ENCODE measurements at regions not wholly inside any gene's neighbourhood (a gene's known extent, or its start where the extent isn't known, plus 50 kb on each side); places are given as distances from the start of the nearest gene placed in this dataset.

DNA sequence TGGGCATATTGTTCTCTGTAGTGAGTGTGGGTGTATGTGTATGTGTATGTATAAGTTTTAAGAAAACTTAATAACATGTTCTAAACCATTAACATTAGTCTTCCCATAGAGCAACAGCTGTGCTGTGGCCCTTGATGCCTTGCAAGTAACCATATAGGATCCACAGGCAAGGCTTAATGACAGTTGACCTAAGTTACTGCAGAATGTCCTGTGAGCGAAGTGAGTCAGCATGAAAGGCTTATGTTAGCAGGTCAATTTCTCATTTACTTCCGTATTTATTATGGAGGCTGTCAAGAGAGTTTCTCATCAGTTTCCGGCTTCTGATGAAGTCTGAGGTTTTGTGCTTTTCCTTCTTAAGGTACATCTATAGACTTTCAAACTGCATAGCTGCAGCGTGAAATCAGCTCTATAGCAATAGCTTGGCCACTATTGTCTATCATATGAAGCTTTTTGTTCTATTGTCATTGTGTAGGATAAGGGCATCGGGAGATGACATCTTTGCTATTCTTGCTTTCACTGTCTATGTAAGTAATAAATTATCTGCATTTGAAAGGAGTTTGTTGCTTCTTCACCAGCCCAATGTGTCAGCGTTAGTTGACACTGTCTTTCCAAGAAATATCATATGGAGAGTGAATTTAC is 1153.4 kb upstream of the AGA start:
- Histone ChIP-seq H3K27me3 (ENCODE audit: control insufficient read depth, insufficient read depth, low read length) (no peaks in the 10 kb centered on the region), H3K27ac (ENCODE audit: low read depth, low read length) (no peak overlapping the region), H3K4me3 (ENCODE audit: low read depth, low read length) (no peak overlapping the region), H3K36me3 (ENCODE audit: control insufficient read depth, insufficient read depth, low read length) (no peaks in the 10 kb centered on the region), H3K9me3 (ENCODE audit: control insufficient read depth, insufficient read depth, low read length) (no peaks in the 10 kb centered on the region), H3K4me1 (ENCODE audit: control insufficient read depth, insufficient read depth, low read length) (no peaks in the 10 kb centered on the region)
- no CpG with 5 or more reads among the region's 6 CpGs for WGBS (ENCODE audit: insufficient coverage)
- DNase-seq (ENCODE audit: low read depth in 4 of 6, low spot score in 6 of 6) = no peak

DNA sequence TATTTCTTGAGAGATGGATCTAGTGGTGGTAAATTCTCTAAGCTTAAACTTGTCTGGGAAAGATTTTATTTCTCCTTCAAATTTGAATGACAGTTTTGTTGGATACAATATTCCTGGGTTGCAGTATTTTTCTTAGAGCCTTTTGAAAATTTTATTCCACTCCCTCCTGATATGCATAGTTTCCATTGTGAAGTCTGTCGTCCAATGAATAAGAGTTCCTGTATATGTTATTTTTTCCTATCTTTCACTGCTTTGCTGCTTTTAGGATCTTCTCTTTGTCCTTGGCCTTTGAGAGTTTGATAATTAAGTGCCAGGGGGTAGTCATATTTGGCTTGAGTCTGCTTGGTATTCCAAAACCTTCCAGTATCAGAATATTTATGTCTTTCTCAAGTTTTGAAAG is 1156.4 kb upstream of the AGA start:
- Histone ChIP-seq H3K36me3 (ENCODE audit: control insufficient read depth, insufficient read depth, low read length) (no peaks in the 10 kb centered on the region), H3K4me3 (ENCODE audit: low read depth, low read length) (no peak overlapping the region), H3K9me3 (ENCODE audit: control insufficient read depth, insufficient read depth, low read length) (no peaks in the 10 kb centered on the region), H3K4me1 (ENCODE audit: control insufficient read depth, insufficient read depth, low read length) (no peaks in the 10 kb centered on the region), H3K27me3 (ENCODE audit: control insufficient read depth, insufficient read depth, low read length) (no peaks in the 10 kb centered on the region), H3K27ac (ENCODE audit: low read depth, low read length) (no peak overlapping the region)
- no peak for DNase-seq (ENCODE audit: low read depth in 4 of 6, low spot score in 6 of 6)
- WGBS (ENCODE audit: insufficient coverage) = no CpG with 5 or more reads among the region's 1 CpG

DNA sequence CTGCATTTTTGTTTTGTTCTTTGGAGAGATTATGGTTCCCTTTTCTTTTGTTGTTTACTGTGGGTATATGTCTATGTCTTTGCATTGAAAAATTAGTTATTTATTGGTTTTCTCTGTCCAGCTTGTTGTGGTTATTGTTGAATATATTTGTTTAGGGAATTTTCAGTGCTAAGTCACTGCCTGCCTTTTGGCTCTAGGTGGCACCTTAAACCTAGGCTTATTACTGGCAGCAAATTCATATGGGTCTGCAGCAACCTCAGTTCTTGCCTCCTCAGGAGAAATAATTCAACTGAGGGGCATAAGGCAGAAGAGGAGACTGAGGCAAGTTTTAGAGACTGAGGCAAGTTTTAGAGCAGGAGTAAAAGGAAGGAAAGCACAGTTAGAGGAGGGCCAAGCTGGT is 1157.3 kb upstream of the AGA start:
- Histone ChIP-seq H3K27ac (ENCODE audit: low read depth, low read length) (no peak overlapping the region), H3K27me3 (ENCODE audit: control insufficient read depth, insufficient read depth, low read length) (no peaks in the 10 kb centered on the region), H3K9me3 (ENCODE audit: control insufficient read depth, insufficient read depth, low read length) (no peaks in the 10 kb centered on the region), H3K36me3 (ENCODE audit: control insufficient read depth, insufficient read depth, low read length) (no peaks in the 10 kb centered on the region), H3K4me3 (ENCODE audit: low read depth, low read length) (no peak overlapping the region), H3K4me1 (ENCODE audit: control insufficient read depth, insufficient read depth, low read length) (no peaks in the 10 kb centered on the region)
- DNase-seq (ENCODE audit: low read depth in 4 of 6, low spot score in 6 of 6) = no peak

DNA sequence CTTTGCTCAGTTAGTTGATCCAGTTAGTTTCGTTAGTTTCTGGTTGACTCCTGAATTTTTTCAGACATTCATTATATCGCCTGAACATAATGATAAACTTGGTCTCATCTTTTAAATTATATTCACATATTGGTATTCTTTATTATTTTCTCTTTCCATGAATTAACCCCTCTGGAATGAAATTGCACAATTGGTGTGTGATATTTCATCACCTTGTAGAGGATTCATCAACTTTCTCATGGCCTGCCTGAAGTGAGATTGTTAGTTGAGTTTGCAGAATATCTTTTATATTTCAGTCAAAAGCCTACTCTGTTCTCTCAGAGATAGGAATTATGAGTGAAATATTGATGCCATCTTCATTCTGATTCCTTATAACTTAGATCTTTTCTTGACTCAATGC is 1160.6 kb upstream of the AGA start:
- no peaks in the 10 kb centered on the region for H3K9me3 ChIP-seq (ENCODE audit: control insufficient read depth, insufficient read depth, low read length)
- WGBS (ENCODE audit: insufficient coverage) = no CpG with 5 or more reads among the region's 2 CpGs

DNA sequence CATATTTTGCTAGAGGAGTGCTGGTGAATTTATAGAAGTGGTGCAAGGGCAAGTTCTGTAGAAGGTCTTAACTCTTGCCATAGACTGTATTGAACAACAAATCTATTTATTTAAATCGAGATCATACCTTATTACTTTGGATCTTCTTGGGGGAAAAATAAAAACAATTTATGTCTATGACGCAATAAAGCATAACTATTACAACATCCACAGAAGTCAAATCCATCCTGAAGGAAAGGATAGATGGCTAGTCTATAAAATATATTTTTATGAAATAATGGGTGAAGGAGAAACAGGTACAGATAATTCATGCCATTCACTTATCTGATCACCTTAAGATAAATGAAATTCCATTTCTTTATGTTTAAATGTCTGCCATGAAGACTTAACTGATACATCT is 1168.8 kb upstream of the AGA start:
- Histone ChIP-seq H3K27me3 (ENCODE audit: control insufficient read depth, insufficient read depth, low read length) (no peaks in the 10 kb centered on the region), H3K4me3 (ENCODE audit: low read depth, low read length) (no peak overlapping the region), H3K4me1 (ENCODE audit: control insufficient read depth, insufficient read depth, low read length) (no peaks in the 10 kb centered on the region), H3K36me3 (ENCODE audit: control insufficient read depth, insufficient read depth, low read length) (no peaks in the 10 kb centered on the region), H3K9me3 (ENCODE audit: control insufficient read depth, insufficient read depth, low read length) (no peaks in the 10 kb centered on the region), H3K27ac (ENCODE audit: low read depth, low read length) (no peak overlapping the region)
- DNase-seq (ENCODE audit: low read depth in 4 of 6, low spot score in 6 of 6) = no peak
- WGBS (ENCODE audit: insufficient coverage) = no CpG with 5 or more reads among the region's 2 CpGs

More for the DNA sequence above, 1160.6 kb upstream of the AGA start:
- H3K36me3 ChIP-seq (ENCODE audit: control insufficient read depth, insufficient read depth, low read length) = no peaks in the 10 kb centered on the region
- no peak overlapping the region for H3K27ac ChIP-seq (ENCODE audit: low read depth, low read length)
- H3K4me1 ChIP-seq (ENCODE audit: control insufficient read depth, insufficient read depth, low read length) = no peaks in the 10 kb centered on the region
- no peak for DNase-seq (ENCODE audit: low read depth in 4 of 6, low spot score in 6 of 6)
- no peak overlapping the region for H3K4me3 ChIP-seq (ENCODE audit: low read depth, low read length)
- no peaks in the 10 kb centered on the region for H3K27me3 ChIP-seq (ENCODE audit: control insufficient read depth, insufficient read depth, low read length)

DNA sequence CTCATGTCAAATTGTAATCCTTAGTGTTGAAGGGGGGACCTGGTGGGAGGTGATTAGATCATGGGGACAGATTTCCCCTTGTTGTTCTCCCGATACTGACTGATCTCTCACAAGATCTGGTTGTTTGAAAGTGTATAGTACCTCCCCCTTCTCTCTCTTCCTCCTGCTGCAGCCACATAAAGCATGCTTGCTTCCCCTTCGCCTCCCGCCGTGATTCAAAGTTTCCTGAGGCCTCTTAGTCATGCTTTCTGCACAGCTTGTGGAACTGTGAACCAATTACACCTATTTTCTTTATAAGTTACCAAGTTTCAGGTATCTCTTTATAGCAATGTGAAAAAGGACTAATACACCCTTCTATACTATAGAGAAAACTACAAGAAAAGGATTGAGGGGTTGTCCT is 1170.5 kb upstream of the AGA start:
- no peaks in the 10 kb centered on the region for H3K36me3 ChIP-seq (ENCODE audit: control insufficient read depth, insufficient read depth, low read length)
- no peaks in the 10 kb centered on the region for H3K27me3 ChIP-seq (ENCODE audit: control insufficient read depth, insufficient read depth, low read length)
- H3K9me3 ChIP-seq (ENCODE audit: control insufficient read depth, insufficient read depth, low read length) = no peaks in the 10 kb centered on the region
- H3K27ac ChIP-seq (ENCODE audit: low read depth, low read length) = no peak overlapping the region
- H3K4me1 ChIP-seq (ENCODE audit: control insufficient read depth, insufficient read depth, low read length) = no peaks in the 10 kb centered on the region
- DNase-seq (ENCODE audit: low read depth in 4 of 6, low spot score in 6 of 6) = peak in 2 of 6 donors; percentile 11 to 33
- H3K4me3 ChIP-seq (ENCODE audit: low read depth, low read length) = no peak overlapping the region
- no CpG with 5 or more reads among the region's 4 CpGs for WGBS (ENCODE audit: insufficient coverage)

DNA sequence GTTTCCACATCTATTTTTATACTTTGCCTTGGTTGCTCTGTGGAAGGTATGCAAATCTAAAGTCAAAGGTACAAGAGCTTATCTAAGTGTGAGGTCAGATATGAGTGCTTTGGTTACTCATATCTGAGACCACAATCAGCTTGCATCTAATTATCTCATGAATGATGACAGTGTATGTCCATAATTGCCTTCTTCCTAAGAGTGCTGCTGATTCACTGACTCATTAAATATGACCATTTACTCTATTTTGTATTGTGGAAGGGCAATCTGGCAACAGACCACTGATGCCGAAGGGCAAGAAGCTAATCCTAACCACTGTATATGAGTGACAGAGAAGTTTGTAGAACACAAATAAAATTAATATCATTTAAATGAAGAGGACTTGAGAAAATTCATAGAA is 1190.2 kb upstream of the AGA start:
- H3K9me3 ChIP-seq (ENCODE audit: control insufficient read depth, insufficient read depth, low read length) = peaks cover 1% of the 10 kb centered on the region
- no peak for DNase-seq (ENCODE audit: low read depth in 4 of 6, low spot score in 6 of 6)
- no peaks in the 10 kb centered on the region for H3K36me3 ChIP-seq (ENCODE audit: control insufficient read depth, insufficient read depth, low read length)
- H3K4me3 ChIP-seq (ENCODE audit: low read depth, low read length) = no peak overlapping the region
- H3K27me3 ChIP-seq (ENCODE audit: control insufficient read depth, insufficient read depth, low read length) = no peaks in the 10 kb centered on the region
- WGBS (ENCODE audit: insufficient coverage) = no CpG with 5 or more reads among the region's 1 CpG
- H3K4me1 ChIP-seq (ENCODE audit: control insufficient read depth, insufficient read depth, low read length) = no peaks in the 10 kb centered on the region
- no peak overlapping the region for H3K27ac ChIP-seq (ENCODE audit: low read depth, low read length)

DNA sequence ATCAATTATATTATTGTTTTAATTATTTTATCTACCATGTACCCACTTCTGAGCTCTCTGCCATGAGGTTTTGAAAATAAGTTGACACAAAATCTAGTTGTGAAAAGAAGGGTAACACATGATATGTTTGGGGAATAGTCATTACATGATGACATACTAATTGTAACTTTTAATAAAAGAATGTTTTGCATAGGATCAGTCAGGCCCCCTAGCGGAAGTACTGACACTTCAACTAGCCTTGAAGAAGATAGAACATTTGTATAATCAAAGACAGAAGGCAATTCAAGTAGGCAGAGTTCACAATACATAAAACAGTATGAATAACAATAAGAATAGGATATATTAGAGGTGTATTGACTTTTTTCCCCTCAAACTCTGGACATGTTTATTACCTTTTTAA is 1191.0 kb upstream of the AGA start:
- Histone ChIP-seq H3K27ac (ENCODE audit: low read depth, low read length) (no peak overlapping the region), H3K4me1 (ENCODE audit: control insufficient read depth, insufficient read depth, low read length) (no peaks in the 10 kb centered on the region), H3K36me3 (ENCODE audit: control insufficient read depth, insufficient read depth, low read length) (no peaks in the 10 kb centered on the region), H3K4me3 (ENCODE audit: low read depth, low read length) (no peak overlapping the region), H3K27me3 (ENCODE audit: control insufficient read depth, insufficient read depth, low read length) (no peaks in the 10 kb centered on the region), H3K9me3 (ENCODE audit: control insufficient read depth, insufficient read depth, low read length) (peaks cover 1% of the 10 kb centered on the region)
- WGBS (ENCODE audit: insufficient coverage) = no CpG with 5 or more reads among the region's 1 CpG
- DNase-seq (ENCODE audit: low read depth in 4 of 6, low spot score in 6 of 6) = no peak

DNA sequence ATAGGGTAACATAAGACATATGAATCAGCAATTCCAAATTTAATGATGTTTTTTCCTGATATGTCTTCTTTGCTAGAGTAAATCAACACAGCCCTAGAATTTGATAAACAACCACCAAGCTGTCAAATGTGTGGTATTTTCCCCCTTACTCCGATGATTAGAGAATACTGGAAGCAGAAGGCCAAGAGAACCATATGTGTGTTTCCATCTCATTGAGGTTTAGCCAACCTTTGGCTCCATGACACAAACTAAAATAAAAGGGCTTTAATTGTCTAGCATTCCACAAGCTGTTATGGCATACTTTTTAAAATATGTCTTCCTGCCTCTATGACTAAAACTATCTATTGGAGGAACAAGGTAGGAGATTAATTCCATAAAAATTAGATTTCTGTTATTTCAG is 1222.4 kb upstream of the AGA start:
- Histone ChIP-seq H3K4me1 (ENCODE audit: control insufficient read depth, insufficient read depth, low read length) (no peaks in the 10 kb centered on the region), H3K36me3 (ENCODE audit: control insufficient read depth, insufficient read depth, low read length) (no peaks in the 10 kb centered on the region), H3K4me3 (ENCODE audit: low read depth, low read length) (no peak overlapping the region), H3K9me3 (ENCODE audit: control insufficient read depth, insufficient read depth, low read length) (no peaks in the 10 kb centered on the region), H3K27me3 (ENCODE audit: control insufficient read depth, insufficient read depth, low read length) (no peaks in the 10 kb centered on the region), H3K27ac (ENCODE audit: low read depth, low read length) (no peak overlapping the region)
- no CpG with 5 or more reads among the region's 1 CpG for WGBS (ENCODE audit: insufficient coverage)
- DNase-seq (ENCODE audit: low read depth in 4 of 6, low spot score in 6 of 6) = peak in 1 of 6 donors; percentile 75

DNA sequence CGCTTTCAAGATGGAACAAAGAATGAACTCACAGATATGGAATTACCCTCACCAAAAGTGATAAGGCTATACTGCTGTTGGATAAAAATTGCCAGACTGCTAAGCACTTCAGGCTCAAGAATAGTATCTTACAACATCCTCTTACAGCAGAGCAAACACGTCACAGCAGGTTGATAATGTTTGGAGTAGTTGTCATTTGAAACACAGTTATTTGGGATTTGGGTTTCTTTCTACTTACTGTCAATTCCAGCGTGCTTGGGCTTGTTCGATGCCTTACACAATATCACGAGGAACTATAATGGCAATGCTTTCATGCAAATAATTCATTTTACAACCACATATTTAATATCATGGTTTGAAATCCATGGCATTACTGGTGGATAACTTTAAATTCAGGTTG is 1223.7 kb upstream of the AGA start:
- H3K27me3 ChIP-seq (ENCODE audit: control insufficient read depth, insufficient read depth, low read length) = no peaks in the 10 kb centered on the region
- no peak for DNase-seq (ENCODE audit: low read depth in 4 of 6, low spot score in 6 of 6)
- no peak overlapping the region for H3K4me3 ChIP-seq (ENCODE audit: low read depth, low read length)
- H3K27ac ChIP-seq (ENCODE audit: low read depth, low read length) = no peak overlapping the region
- WGBS (ENCODE audit: insufficient coverage) = no CpG with 5 or more reads among the region's 5 CpGs
- no peaks in the 10 kb centered on the region for H3K9me3 ChIP-seq (ENCODE audit: control insufficient read depth, insufficient read depth, low read length)
- H3K4me1 ChIP-seq (ENCODE audit: control insufficient read depth, insufficient read depth, low read length) = no peaks in the 10 kb centered on the region
- no peaks in the 10 kb centered on the region for H3K36me3 ChIP-seq (ENCODE audit: control insufficient read depth, insufficient read depth, low read length)

Data from spinal cord (tissue), 9 donors.